ENCODE measurements at regions not wholly inside any gene's neighbourhood (a gene's known extent, or its start where the extent isn't known, plus 50 kb on each side); places are given as distances from the start of the nearest gene placed in this dataset.
A peak's percentile ranks its signal among the peaks of the same experiment; 100 is the strongest.

DNA sequence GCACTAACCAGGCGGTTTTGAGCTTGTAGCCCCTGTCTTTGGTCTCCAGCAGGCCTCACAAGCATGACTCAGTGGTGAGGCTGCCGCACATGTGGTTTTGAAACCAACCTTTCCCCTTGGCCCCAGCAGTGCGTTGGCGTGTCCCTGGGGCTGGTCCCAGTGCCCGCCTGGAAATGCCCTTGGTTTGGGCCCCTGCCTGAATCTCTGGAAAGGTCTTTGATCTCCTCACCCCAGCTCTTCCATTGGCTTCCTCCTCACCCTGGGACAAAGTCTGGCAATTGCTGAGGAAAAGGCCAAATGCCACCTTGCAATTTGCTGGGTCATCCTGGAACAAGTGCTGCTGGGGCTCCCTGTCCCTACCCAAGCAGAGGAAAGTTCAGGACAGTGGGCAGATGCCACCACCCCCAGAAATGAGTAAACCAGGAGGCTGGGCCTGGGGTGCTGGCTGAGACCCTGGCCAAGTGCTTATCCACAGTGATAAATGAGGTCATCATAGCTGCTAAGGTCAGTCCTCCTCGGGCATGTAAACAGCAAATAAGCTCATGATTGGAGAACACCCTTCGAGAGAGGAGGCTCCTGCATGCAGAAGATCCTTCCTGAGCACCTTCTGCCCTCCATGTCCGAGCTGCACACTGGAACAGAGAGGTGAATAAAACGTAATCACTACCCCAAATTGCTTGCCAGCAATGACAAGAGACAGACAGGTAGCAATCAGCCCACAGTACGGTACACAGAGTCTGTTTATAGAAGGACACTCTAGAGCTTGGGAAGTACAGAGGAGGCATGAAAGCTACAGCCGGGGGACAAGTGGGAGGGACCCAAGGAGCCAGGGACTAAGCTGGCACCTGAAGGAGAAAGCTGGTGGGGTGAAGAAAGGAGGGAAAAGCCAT is 98.9 kb upstream of the CPEB4 start (continued):
- TF ChIP-seq IKZF5 (CRISPR knock-in tag; IDR thresholded peaks at IDR 0.05) (peak; percentile 59; the same call in 1 of the 2 replicates), ZFP36 (IDR thresholded peaks at IDR 0.05; ENCODE audit: borderline replicate concordance, low read depth, low read length, partially characterized antibody) (no peak), HNF4A (CRISPR knock-in tag; IDR thresholded peaks at IDR 0.05) (peak; percentile 59), KDM6A (CRISPR knock-in tag; IDR thresholded peaks at IDR 0.05; ENCODE audit: low read depth) (peak; percentile 65; the same call in 1 of the 2 replicates), MAFF (IDR thresholded peaks at IDR 0.05; ENCODE audit: low read depth, low read length) (peak; percentile 64; the same call in 1 of the 2 replicates), CBX1 (IDR thresholded peaks at IDR 0.05; ENCODE audit: low read depth) (no peak), AGO2 (optimal IDR thresholded peaks at IDR 0.05; ENCODE audit: low read depth, low read length) (no peak), MXD4 (CRISPR knock-in tag; IDR thresholded peaks at IDR 0.05) (peak; percentile 46; the same call in 1 of the 2 replicates), YEATS2 (CRISPR knock-in tag; IDR thresholded peaks at IDR 0.05; ENCODE audit: borderline replicate concordance) (peak; percentile 76; the same call in 1 of the 2 replicates), ZNF224 (CRISPR knock-in tag; IDR thresholded peaks at IDR 0.05) (no peak), MXI1 (IDR thresholded peaks at IDR 0.05; ENCODE audit: borderline replicate concordance, low read depth, low read length) (peak; percentile 84), NCOA2 (CRISPR knock-in tag; IDR thresholded peaks at IDR 0.05) (0 out of 2 replicates have a peak, but pooled peaks have one; percentile 19), ZNF354B (CRISPR knock-in tag; IDR thresholded peaks at IDR 0.05) (no peak), PATZ1 (CRISPR knock-in tag; IDR thresholded peaks at IDR 0.05) (peak; percentile 38; the same call in 1 of the 2 replicates), HNRNPL (IDR thresholded peaks at IDR 0.05; ENCODE audit: low read depth, low read length) (peak; percentile 99), ZFY (CRISPR knock-in tag; IDR thresholded peaks at IDR 0.05) (peak; percentile 63; the same call in 1 of the 2 replicates), ZNF33A (CRISPR knock-in tag; IDR thresholded peaks at IDR 0.05; ENCODE audit: borderline replicate concordance) (no peak)
- TF ChIP-seq, protein P1, sequence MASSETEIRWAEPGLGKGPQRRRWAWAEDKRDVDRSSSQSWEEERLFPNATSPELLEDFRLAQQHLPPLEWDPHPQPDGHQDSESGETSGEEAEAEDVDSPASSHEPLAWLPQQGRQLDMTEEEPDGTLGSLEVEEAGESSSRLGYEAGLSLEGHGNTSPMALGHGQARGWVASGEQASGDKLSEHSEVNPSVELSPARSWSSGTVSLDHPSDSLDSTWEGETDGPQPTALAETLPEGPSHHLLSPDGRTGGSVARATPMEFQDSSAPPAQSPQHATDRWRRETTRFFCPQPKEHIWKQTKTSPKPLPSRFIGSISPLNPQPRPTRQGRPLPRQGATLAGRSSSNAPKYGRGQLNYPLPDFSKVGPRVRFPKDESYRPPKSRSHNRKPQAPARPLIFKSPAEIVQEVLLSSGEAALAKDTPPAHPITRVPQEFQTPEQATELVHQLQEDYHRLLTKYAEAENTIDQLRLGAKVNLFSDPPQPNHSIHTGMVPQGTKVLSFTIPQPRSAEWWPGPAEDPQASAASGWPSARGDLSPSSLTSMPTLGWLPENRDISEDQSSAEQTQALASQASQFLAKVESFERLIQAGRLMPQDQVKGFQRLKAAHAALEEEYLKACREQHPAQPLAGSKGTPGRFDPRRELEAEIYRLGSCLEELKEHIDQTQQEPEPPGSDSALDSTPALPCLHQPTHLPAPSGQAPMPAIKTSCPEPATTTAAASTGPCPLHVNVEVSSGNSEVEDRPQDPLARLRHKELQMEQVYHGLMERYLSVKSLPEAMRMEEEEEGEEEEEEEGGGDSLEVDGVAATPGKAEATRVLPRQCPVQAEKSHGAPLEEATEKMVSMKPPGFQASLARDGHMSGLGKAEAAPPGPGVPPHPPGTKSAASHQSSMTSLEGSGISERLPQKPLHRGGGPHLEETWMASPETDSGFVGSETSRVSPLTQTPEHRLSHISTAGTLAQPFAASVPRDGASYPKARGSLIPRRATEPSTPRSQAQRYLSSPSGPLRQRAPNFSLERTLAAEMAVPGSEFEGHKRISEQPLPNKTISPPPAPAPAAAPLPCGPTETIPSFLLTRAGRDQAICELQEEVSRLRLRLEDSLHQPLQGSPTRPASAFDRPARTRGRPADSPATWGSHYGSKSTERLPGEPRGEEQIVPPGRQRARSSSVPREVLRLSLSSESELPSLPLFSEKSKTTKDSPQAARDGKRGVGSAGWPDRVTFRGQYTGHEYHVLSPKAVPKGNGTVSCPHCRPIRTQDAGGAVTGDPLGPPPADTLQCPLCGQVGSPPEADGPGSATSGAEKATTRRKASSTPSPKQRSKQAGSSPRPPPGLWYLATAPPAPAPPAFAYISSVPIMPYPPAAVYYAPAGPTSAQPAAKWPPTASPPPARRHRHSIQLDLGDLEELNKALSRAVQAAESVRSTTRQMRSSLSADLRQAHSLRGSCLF (CRISPR knock-in tag; IDR thresholded peaks at IDR 0.05; ENCODE audit: borderline replicate concordance): no peak
- TF ChIP-seq, protein P2, sequence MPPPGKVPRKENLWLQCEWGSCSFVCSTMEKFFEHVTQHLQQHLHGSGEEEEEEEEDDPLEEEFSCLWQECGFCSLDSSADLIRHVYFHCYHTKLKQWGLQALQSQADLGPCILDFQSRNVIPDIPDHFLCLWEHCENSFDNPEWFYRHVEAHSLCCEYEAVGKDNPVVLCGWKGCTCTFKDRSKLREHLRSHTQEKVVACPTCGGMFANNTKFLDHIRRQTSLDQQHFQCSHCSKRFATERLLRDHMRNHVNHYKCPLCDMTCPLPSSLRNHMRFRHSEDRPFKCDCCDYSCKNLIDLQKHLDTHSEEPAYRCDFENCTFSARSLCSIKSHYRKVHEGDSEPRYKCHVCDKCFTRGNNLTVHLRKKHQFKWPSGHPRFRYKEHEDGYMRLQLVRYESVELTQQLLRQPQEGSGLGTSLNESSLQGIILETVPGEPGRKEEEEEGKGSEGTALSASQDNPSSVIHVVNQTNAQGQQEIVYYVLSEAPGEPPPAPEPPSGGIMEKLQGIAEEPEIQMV (CRISPR knock-in tag; IDR thresholded peaks at IDR 0.05; ENCODE audit: low read depth): no peak

Data from HepG2 (cell line).